ENCODE measurements at regions not wholly inside any gene's neighbourhood (a gene's known extent, or its start where the extent isn't known, plus 50 kb on each side); places are given as distances from the start of the nearest gene placed in this dataset.
"Not testable (repeated sequence)": the region's sequence is repeated elsewhere in the genome, so short reads cannot be mapped to it uniquely, and the experiment has no call there.

DNA sequence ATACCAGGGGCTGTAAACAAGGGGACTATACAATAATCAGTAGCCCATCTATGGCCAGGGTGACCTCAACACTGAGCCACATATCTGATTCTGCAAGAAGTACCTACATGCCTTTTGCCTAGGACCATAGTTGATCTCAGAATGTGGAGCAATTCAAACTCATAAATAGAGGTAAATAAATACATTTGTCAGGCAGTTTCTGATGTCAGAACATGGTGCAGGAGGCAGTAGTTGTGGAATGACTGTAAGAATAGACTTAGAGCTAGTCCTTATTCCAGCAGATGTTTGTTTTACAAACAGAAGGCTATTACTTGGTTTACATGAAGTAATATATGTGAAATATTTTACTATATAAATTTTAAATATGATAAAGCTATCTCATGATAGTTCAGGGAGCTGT is 330.7 kb upstream of the DAB2 start:
- no peak for DNase-seq (ENCODE audit: low read depth in 2 of 2)

DNA sequence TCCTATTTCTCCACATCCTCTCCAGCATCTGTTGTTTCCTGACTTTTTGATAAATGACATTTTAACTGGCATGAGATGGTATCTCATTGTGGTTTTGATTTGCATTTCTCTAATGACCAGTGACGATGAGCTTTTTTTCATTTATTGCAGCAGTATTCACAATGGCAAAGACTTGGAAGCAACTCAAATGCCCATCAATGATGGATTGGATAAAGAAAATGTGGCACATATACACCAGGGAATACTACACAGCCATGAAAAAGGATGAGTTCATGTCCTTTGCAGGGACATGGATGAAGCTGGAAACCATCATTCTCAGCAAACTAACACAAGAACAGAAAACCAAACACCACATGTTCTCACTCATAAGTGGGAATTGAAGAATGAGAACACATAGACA is 329.0 kb upstream of the DAB2 start:
- not testable (repeated sequence) for DNase-seq (ENCODE audit: low read depth in 2 of 2)

DNA sequence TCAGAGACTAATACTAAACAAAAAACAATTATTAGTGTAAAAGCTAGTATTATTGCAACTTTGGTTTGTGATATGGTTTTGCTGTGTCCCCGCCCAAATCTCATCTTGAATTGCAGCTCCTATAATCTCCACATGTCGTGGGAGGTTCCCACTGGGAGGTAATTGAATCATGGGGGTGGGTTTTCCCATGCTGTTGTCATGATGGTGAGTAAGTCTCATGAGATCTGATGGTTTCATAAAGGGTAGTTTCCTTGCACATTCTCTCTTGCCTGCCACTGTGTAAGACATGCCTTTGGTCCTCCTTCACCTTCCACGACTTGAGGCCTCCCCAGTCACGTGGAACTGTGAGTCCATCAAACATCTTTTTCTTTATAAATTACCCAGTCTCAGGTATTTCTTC is 325.9 kb upstream of the DAB2 start:
- no peak for DNase-seq (ENCODE audit: low read depth in 2 of 2)

DNA sequence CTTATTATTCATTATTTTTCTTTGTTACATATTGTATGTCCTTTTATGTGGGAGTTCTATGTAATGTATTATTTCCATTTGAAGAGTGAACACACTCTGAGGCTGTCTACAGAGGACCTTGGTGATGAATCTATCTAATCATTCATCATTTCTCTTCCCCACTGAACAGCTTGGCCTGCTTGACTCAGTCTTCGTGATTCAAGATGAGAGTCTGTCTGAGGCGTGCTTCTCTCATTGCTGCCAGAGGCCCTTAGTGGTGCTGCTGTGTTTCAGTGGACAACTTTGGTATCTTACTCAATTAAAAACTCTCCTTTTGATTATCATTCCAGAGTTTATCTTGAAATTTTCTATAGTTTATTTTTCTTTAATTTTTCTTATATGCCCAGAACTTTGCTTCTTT is 318.1 kb upstream of the DAB2 start:
- no peak for DNase-seq (ENCODE audit: low read depth in 2 of 2)

DNA sequence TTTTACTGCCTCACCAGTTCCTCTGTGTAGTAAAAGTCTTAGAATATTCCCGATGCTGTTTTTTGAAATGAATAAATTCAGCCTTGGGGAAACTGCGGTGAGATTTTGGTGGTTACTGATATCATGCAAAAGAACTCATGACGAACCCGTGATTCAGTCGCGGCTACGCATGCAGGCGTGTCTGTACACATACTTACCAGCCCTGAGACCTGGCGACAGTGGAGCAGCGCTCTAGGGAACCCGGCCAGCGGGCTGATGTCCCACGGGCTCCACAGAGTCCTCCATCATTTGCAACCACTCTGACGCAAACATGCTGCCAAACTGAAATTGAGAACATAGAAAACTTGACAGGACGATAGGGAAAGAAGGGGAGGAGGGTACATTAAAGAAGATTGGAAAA is 315.6 kb upstream of the DAB2 start:
- no peak for DNase-seq (ENCODE audit: low read depth in 2 of 2)

DNA sequence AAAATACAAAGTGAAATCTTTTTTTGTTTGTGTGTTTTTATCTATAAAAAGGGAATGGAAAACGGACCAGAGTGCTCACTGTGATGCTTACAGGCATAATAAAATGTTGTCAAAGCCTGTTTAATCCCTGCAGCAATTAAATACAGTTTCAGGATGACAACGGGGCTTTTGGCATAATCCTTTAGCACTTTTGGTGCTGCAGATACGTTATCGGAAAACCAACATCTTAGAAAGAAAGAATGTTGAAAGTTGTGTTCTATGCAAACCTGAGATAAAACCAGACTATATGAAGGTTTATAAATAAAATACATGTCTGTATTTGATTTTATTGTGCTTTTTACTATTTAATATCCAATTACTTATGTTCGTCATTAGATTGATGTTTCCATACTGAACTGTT is 307.4 kb upstream of the DAB2 start:
- DNase-seq (ENCODE audit: low read depth in 2 of 2), result no peak

DNA sequence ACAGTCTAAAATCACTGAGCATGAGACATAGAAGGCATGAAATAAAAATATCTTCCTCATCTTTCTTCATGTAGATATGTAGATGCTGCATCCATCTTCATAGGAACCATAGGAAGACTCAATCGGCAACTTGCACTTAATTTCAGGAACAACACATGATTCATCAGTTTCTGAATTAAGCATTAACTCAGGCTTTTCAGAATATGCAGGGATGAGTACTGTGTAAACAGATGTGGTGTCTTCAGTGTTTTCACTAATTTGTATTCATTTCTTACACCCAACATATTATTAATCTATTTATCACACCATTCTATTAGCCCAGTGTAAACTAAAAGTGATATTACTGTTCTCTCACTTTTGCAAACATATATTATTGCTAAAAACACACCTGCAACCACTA is 305.9 kb upstream of the DAB2 start:
- no peak for DNase-seq (ENCODE audit: low read depth in 2 of 2)

DNA sequence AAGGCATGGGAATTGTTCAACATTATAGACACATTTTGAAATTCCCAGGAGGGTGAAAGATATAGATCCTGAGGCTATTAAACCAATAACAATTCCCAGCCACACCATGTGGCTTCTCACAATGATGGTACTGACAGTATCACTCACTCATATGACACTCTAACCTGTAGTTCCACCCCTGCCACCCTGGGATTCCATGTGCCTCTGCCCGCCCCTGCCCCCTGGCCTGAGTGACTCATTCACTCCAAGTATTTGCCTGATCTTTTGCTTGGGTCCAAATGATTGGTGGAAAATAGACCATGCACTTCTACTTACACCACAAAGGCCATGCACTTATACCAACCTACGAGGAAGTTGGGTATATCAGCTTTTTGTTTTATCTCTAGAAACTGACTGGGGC is 305.2 kb upstream of the DAB2 start:
- DNase-seq (ENCODE audit: low read depth in 2 of 2), result no peak

DNA sequence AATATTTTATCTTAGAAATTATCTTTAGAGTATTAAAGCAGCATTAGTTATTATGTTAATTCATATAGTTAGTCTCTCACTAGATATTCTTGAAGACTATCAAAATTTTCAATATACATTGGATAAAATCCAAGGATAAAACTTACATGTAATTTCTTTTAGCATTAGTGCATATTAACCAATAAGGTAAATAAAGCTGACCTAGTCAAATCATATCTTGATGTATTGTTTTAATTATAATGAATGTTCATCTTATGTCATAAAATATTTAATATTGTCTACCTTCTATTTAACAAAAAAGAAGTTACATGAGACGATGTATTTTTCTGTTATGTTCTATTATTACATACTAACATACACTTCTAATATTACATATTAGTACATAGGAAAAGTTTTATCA is 301.7 kb upstream of the DAB2 start:
- no peak for DNase-seq (ENCODE audit: low read depth in 2 of 2)

DNA sequence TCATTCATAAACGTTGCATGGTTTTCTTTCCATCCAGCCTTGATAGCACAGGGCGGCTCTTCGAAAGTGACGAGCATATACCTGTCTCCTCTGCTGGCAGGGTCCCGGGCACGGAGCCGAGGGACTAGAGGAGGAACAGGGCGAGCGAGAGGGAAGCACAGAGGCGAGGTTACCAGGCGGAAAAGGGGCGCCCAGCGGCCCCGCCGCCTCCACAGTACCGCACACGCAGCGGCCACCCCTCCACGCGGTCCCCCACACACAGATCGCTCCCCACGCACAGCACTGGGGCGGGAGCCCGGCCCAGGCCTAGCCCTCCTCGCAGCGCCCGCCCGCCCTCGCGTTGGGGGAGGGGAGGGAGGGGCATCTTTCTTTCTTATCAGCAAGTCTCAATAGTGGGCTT is 296.6 kb upstream of the DAB2 start:
- no peak for DNase-seq (ENCODE audit: low read depth in 2 of 2)

DNA sequence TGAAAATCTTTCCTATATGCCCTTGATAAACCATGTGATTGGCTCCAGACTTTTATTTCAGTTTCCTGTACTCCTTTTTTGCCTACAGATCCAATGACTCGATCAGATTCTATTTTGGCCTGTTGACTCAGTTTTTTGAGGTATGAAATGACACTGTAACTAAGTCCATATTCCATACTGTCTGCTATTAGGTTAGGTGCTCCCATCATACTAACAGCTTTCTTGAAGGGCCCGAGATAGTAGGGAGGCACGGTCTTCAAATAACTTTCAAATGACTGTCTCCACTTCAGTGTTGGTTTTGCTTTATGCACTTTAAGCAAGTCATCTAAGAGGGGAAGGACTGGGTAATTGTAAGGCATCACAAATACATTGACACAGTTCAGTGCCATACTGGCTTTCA is 295.4 kb upstream of the DAB2 start:
- no peak for DNase-seq (ENCODE audit: low read depth in 2 of 2)

DNA sequence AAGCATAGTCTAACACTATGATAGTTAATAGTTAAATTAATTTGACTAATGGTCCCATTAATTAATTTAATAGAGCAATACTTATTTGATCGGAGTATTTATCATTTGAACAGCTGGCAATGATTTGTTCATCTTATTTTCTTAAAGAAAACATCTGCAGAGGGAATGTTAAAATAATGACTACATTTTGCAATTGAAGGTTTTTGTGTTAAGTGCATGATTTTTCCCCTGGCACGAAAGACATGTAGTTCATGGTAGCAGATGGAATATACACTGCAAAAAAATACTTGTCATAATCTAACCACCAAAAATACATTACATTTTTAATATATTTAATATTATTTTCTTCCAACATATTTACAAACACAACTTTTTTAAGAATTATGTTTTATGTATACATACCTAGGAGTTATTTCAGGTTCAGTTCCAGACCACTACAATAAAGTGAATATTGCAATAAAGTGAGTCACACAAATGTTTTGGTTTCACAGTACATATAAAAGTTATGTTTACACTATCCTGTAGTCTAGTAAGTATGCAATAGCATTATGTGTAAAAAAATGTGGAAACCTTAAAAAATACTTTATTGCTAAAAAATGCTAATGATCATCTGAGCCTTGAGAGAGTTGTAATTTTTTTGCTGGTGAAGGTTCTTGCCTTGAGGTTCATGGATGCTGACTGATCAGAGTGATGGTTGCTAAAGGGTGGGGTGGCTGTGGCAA is 292.6 kb upstream of the DAB2 start:
- no peak for DNase-seq (ENCODE audit: low read depth in 2 of 2)

DNA sequence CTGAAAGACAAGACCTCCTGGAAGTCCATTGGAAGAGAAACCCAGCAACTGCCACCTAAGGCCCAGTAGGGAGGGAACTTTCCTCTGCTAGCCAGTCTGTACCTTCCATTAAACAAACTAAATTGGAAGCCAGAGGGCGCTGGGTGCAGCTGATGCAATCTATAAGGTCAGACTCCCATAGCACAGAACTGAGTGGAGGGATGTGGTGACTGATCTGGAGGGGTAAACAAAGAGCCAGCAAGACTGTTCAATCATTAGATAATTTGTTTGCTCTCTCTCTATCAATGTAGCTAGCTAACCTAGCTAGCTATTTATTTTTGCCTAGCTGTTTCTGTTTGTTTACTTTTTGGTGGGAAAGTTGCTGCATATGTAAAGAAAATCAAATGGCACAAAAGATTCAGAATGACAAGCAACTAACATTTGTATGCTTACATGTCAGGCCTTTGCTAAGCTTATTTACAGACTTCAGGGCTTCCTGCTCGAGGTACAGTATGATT is 291.8 kb upstream of the DAB2 start:
- no peak for DNase-seq (ENCODE audit: low read depth in 2 of 2)

DNA sequence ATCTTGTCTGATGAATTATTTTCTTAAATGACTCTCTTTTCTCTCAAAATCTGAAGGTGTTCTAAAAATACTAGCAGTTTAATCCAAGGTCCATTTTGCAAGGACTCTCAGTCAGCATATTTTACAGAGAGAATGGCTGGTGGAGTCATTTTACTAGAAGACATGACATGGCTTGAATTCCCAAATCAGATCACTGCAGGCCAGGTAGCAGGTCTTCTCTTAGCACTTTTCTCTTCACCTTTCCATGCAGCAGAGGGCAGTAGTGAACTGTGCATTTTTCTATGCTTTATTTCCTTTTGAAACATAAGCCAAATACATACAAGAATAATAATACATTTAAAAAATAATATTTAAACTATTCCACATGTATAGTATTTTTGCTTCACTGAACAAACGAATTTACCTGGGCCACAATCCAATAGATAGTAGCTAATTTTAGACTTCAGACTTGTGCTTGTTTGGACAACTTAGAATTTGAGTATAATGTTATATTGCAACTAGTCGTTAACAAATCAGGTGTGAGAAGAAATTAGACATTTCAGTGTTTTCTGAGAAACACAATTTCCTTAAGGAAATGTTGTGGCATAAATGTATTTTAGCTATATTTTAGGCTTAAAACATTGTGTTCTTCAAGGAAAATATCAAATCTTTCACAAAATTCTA is 289.4 kb upstream of the DAB2 start:
- no peak for DNase-seq (ENCODE audit: low read depth in 2 of 2)

DNA sequence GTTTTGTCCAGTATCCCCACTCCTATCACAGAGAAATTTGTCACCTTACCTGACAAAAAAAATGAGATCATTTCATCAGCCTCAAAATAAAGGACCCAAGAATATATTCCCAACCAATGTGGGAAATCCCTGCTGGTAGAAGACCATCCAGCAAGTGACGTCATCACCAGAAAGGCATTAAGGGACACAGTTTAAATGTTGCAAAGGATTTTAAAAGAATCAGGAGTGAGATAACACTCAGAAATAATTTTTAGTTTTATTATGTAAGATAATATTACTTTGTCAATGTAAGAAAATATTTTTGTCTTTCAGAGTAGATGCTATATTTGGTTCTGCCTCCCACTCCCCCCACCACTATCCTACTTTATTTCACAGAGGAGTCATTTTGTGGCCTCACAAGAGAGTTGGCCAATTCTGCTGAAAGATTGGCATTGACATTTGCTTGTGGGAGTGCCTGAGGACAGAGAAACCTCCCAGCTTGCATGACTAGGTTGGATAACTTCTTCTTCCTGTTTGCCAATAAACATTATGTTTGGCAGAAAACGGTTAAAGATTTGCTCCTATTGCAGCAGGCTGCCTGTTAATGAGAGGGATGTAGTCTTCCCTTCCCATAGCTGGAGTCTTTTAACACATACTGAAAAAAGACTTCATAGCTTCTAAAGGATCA is 288.6 kb upstream of the DAB2 start:
- no peak for DNase-seq (ENCODE audit: low read depth in 2 of 2)

DNA sequence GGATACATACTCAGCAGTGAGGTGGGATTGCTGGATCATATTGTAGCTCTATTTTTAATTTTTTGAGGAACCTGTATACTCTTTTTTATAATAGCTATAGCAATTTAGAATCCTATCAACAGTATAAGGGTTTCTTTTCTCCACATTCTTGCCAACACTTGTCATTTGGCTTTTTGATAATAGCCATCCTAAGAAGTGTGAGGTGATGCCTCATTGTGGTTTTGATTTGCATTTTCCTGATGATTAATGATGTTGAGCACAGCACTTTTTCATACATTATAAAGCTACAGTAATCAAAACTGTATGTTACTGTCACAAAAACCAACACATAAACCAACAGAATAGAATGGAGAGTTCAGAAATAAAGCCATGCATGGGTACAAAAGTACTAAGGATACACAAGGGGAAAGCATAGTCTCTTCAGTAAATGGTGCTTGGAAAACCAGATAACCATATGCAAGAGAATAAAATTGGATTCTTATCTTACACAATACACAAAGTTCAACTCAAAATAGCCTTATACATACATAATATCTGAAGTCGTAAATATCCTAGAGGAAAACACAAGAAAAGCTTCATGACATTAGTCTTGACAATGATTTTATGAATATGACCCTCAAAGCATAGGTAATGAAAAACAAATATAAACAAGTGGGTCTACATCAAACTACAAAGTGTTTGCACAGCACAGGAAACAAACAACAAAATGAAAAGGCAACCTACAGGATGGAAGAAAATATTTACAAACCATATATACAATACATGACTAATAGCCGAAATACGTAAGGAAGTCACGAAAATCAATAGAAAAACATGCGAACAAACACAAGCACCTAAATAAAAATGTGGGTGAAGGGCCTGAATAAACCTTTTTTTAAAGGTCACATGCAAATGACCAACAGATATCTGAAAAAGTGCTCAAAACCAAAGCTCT is 287.8 kb upstream of the DAB2 start:
- DNase-seq (ENCODE audit: low read depth in 2 of 2), result no peak

DNA sequence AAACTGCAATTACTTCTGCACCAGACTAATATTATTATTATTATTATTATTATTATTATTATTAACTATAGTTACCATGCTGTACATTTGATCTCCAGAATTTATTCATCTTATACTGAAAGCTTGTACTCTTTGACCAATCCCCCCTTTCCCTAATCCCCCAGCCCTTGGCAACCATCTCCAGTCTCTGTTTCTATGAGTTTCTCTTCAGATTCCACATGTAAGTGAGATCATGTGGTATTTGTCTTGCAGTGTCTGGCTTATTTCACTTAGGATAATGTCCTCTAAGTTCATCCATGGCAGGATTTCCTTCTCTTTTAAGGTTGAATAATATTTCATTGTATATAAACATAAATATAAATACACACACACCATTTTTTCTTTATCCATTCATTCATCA is 287.0 kb upstream of the DAB2 start:
- DNase-seq (ENCODE audit: low read depth in 2 of 2), result no peak

DNA sequence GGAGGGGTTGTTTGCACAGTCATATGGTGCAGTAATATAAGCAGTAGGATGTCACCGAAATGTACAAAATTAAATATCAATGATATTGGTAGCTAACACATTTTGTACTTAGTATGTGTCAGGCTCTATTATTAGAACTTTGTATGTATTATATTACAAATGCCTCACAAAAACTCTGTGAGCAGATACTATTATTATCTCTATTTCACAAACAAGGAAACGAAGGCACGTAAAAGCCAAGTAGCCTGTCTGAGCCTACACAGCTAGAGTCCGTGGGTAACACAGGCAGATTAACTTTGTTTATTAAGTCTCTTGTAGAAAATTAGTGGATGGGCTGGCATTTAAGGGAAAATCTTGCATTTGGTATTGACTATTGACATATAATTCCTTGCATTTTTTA is 284.3 kb upstream of the DAB2 start:
- no peak for DNase-seq (ENCODE audit: low read depth in 2 of 2)

DNA sequence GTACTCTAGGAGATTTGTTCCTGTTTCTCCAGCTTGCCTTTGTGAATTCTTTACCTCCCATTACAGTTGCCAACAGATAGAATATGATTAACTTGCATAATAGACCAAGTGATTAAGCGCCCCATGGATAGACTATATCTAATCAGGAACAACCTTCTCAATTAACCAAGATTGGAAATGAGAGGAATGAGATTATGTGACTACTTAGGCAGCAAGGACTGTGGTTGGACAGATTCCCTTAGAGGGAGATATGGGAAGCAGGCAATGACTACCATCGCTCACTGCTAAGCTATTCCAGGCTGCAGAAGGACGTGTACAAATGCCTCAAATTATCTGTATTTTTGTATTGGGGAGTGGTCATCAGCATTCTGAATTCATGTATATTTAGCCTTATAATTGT is 278.1 kb upstream of the DAB2 start:
- no peak for DNase-seq (ENCODE audit: low read depth in 2 of 2)

DNA sequence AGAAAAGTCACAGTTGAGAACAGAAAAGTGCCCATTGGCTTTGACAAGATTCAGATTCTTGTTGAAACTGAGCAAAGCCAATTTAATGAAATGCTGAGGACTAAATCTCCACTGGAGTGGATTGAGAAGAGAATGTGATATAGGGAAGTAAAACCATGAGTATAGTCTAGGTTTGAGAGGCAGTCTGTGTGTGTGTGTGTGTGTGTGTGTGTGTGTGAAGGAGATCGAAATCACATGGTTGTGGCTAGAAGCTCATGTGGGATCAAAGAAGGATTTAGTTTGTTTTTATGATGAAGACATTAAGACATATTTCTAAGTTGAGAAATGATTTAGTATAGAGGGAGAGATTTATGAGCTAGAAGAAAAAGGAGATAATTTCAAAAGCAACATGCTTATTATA is 275.7 kb upstream of the DAB2 start:
- DNase-seq (ENCODE audit: low read depth in 2 of 2), result no peak

DNA sequence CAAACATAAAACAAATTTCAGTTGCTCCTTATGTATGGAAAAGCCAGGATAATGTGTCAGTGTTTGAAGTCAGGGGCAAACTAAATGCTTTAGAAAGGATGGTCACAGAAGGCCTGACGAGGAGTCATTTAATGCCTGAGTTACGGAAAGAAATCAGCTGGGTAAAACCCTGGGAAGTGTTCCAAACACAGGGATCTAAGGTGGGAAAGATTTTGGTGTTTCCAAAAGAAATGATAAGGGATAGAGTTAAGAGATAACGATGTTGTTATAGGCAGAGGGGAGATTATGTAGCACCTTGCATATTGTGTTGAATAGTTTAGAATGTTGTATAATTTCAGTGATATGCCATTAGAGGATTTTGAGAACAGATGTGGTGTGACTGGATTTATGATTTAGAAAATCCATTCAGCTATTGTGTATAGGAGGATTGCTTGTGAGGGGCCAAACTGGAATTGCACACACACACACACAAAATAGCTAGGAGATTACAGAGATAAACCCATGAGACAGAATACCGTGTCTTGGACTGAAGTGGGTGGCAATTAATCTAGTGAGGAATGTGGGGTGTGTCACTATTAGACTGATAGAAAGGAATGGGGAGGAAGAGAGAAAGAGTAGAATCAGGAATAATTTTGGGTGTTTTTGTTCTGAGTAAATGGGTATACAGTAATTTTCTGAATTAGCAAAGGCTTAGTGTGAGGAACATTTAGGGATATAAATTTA is 274.2 kb upstream of the DAB2 start:
- DNase-seq (ENCODE audit: low read depth in 2 of 2), result no peak

All from stimulated activated CD8-positive, alpha-beta memory T cell treated with anti-CD3 and anti-CD28 coated beads, Interleukin-7, amount 100 ng/mL, for 1 hour (primary cell).